Stimulated activated CD8-positive, alpha-beta memory T cell treated with anti-CD3 and anti-CD28 coated beads, Interleukin-12 subunit alpha, Interleukin-12 subunit beta, amount 100 ng/mL, for 1 hour (primary cell): ENCODE measurements at regions not wholly inside any gene's neighbourhood (a gene's known extent, or its start where the extent isn't known, plus 50 kb on each side); places are given as distances from the start of the nearest gene placed in this dataset.

Experiments
- DNase-seq: peaks from one replicate; pipeline ENCODE4 v3.0.0-alpha.2; 2020; ENCODE audit warnings: low read depth

- DNase-seq: no peak
Observed at GRCh38 chr13:103315711-103316110, 249.5 kb upstream of the SLC10A2 start.

GRCh38 chr13:103312467-103312866 lies 246.2 kb upstream of the SLC10A2 start:
- no peak for DNase-seq

GRCh38 chr13:103308667-103309066 lies 242.4 kb upstream of the SLC10A2 start:
- DNase-seq: no peak

- DNase-seq: no peak
Observed at GRCh38 chr13:103306163-103306562, 239.9 kb upstream of the SLC10A2 start.

GRCh38 chr13:103303078-103303651 lies 236.9 kb upstream of the SLC10A2 start:
- no peak for DNase-seq

GRCh38 chr13:103302676-103303075 lies 236.5 kb upstream of the SLC10A2 start:
- DNase-seq: no peak

GRCh38 chr13:103299079-103299478 lies 232.9 kb upstream of the SLC10A2 start:
- DNase-seq: no peak

- no peak for DNase-seq
Observed at GRCh38 chr13:103297083-103297482, 230.9 kb upstream of the SLC10A2 start.

- DNase-seq: no peak
Observed at GRCh38 chr13:103291798-103292572, 225.8 kb upstream of the SLC10A2 start.

GRCh38 chr13:103291226-103291625 lies 225.0 kb upstream of the SLC10A2 start:
- DNase-seq: no peak

GRCh38 chr13:103289681-103290080 lies 223.5 kb upstream of the SLC10A2 start:
- DNase-seq: no peak

- DNase-seq: no peak
Observed at GRCh38 chr13:103288114-103288513, 221.9 kb upstream of the SLC10A2 start.

GRCh38 chr13:103287659-103288058 lies 221.4 kb upstream of the SLC10A2 start:
- no peak for DNase-seq

GRCh38 chr13:103284466-103284865 lies 218.2 kb upstream of the SLC10A2 start:
- DNase-seq: no peak

GRCh38 chr13:103283451-103283820 lies 217.2 kb upstream of the SLC10A2 start:
- DNase-seq: no peak

GRCh38 chr13:103282571-103283450 lies 216.6 kb upstream of the SLC10A2 start:
- DNase-seq: no peak

- DNase-seq: no peak
Observed at GRCh38 chr13:103277959-103278694, 211.9 kb upstream of the SLC10A2 start.

- DNase-seq: no peak
Observed at GRCh38 chr13:103276775-103277498, 210.7 kb upstream of the SLC10A2 start.

GRCh38 chr13:103275722-103276121 lies 209.5 kb upstream of the SLC10A2 start:
- DNase-seq: no peak

- no peak for DNase-seq
Observed at GRCh38 chr13:103275081-103275480, 208.9 kb upstream of the SLC10A2 start.

- DNase-seq: no peak
Observed at GRCh38 chr13:103273825-103274224, 207.6 kb upstream of the SLC10A2 start.

- DNase-seq: no peak
Observed at GRCh38 chr13:103272770-103273169, 206.6 kb upstream of the SLC10A2 start.
